HEK293T (cell line): ENCODE measurements at regions not wholly inside any gene's neighbourhood (a gene's known extent, or its start where the extent isn't known, plus 50 kb on each side); places are given as distances from the start of the nearest gene placed in this dataset.

Source experiments
- ARNT ChIP-seq: fragments of 450-650 bp; IDR thresholded peaks from 2 replicates; pipeline ENCODE4 v1.6.1; 2017; ENCODE audit warnings: mild to moderate bottlenecking
- ELF4 ChIP-seq: fragments of 450-650 bp; IDR thresholded peaks from 2 replicates; pipeline ENCODE4 v1.6.1; 2017; ENCODE audit warnings: antibody characterized with exemption
- FOXA1 ChIP-seq: fragments of 450-650 bp; IDR thresholded peaks from 2 replicates; pipeline ENCODE4 v1.6.1; 2016; ENCODE audit warnings: mild to moderate bottlenecking
- FOXM1 ChIP-seq: fragments of 450-650 bp; IDR thresholded peaks from 2 replicates; pipeline ENCODE4 v1.6.1; 2017; ENCODE audit warnings: mild to moderate bottlenecking, borderline replicate concordance
- LEF1 ChIP-seq: fragments of 450-650 bp; IDR thresholded peaks from 2 replicates; pipeline ENCODE4 v1.6.1; 2017; ENCODE audit warnings: mild to moderate bottlenecking, borderline replicate concordance
- SP1 ChIP-seq: fragments of 450-650 bp; IDR thresholded peaks from 2 replicates; pipeline ENCODE4 v1.6.1; 2017
- SUZ12 ChIP-seq: fragments of 450-650 bp; IDR thresholded peaks from 2 replicates; pipeline ENCODE4 v1.6.1; 2016; ENCODE audit warnings: mild to moderate bottlenecking
- ZNF384 ChIP-seq: fragments of 450-650 bp; IDR thresholded peaks from 2 replicates; pipeline ENCODE4 v1.6.1; 2016

GRCh38 chr12:31872831-31873604 is 86.2 kb upstream of the RESF1 start:
- TF ChIP-seq ELF4 (no peak), SP1 (no peak), FOXM1 (no peak), ARNT (no peak), LEF1 (no peak), ZNF384 (no peak), SUZ12 (no peak), FOXA1 (no peak)
